ENCODE measurements at regions not wholly inside any gene's neighbourhood (a gene's known extent, or its start where the extent isn't known, plus 50 kb on each side); places are given as distances from the start of the nearest gene placed in this dataset.
"Not testable (repeated sequence)": the region's sequence is repeated elsewhere in the genome, so short reads cannot be mapped to it uniquely, and the experiment has no call there.

- TF ChIP-seq CTCF, POLR2A (IDR thresholded peaks at IDR 0.05): not testable (repeated sequence)
These were observed 84.4 kb upstream of the MSH6 start for GRCh38 chr2:47698436-47698972.
